Activated T-cell treated with anti-CD3 and anti-CD28 coated beads, Interleukin-2, amount 50 U/mL, for 72 hours (primary cell): ENCODE measurements at regions not wholly inside any gene's neighbourhood (a gene's known extent, or its start where the extent isn't known, plus 50 kb on each side); places are given as distances from the start of the nearest gene placed in this dataset.
A peak's percentile ranks its signal among the peaks of the same experiment; 100 is the strongest.
"Not testable (repeated sequence)": the region's sequence is repeated elsewhere in the genome, so short reads cannot be mapped to it uniquely, and the experiment has no call there.

ENCODE experiments used
- ATAC-seq, 2 donors: fragments of 150-1000 bp; cut with Tn5 transposase; replicated peaks in 1 of 2; 2 replicates each; pipeline ENCODE4 v1.10.0; 2021; ENCODE audit warnings: moderate library complexity in 2 of 2, mild to moderate bottlenecking in 1 of 2
- DNase-seq, 2 donors: peaks; one replicate each; pipeline ENCODE4 v3.0.0; 2021 to 2022; ENCODE audit warnings: mixed read lengths in 1 of 2
- H3K27ac Mint-ChIP-seq: one replicate; pipeline ENCODE4 v1.8.0; 2022; ENCODE audit warnings: mild to moderate bottlenecking, moderate library complexity, mixed read lengths
- H3K27me3 Mint-ChIP-seq: one replicate; pipeline ENCODE4 v1.8.0; 2022; ENCODE audit warnings: low read depth, mixed read lengths
- H3K36me3 Mint-ChIP-seq, 2 donors: one replicate each; pipeline ENCODE4 v1.8.0; 2022; ENCODE audit warnings: mixed read lengths in 2 of 2, mild to moderate bottlenecking in 1 of 2; ENCODE audit not compliant: insufficient read depth in 2 of 2
- H3K4me1 Mint-ChIP-seq: one replicate; pipeline ENCODE4 v1.8.0; 2022; ENCODE audit warnings: low read depth, mixed read lengths
- H3K4me3 Mint-ChIP-seq, 2 donors: one replicate each; pipeline ENCODE4 v1.8.0; 2022; ENCODE audit warnings: mild to moderate bottlenecking in 2 of 2, mixed read lengths in 2 of 2, moderate library complexity in 2 of 2
- H3K9me3 Mint-ChIP-seq, 2 donors: one replicate each; pipeline ENCODE4 v1.8.0; 2022; ENCODE audit warnings: mixed read lengths in 2 of 2

DNA sequence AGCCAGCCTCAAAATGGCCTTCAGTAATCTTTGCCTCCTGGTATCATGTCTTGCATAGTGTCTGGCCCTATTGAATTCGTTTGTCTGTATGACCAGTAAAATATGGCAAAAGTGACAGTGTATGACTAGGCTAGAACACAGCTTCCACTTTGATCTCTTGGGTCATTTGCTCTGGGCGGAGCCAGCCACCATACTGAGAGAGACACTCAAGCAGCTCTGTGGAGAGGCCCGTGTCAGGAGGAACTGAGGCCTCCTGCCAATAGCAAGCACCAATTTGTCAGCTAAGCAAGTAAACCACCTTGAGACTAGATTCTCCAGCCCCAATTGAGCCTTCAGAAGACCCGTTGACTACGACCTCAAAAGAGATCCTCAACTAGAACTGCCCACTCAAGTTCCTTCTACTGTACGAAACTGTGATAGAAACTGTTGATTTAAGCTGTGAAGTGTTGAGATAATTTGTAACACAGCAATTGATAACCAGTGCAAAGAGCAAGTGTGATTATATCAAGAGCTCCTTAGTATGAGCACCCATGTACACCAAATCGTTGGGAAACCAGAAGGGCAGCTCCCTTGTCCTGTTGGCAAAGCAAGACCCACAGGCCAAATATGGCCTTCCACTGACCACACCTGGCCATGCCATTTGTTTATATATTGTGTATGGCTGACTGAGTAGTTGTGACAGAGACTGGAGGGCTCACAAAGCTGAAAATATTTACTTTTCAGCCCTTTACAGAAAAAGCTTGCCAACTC is 52.7 kb upstream of the SERBP1 start:
- H3K27me3 Mint-ChIP-seq: no peaks in the 10 kb centered on the region
- DNase-seq (no peak), ATAC-seq (no peak)
- peaks cover 17% of the 10 kb centered on the region for H3K4me1 Mint-ChIP-seq
- no peaks in the 10 kb centered on the region for H3K9me3 Mint-ChIP-seq
- H3K4me3 Mint-ChIP-seq: no peak overlapping the region
- no peak overlapping the region for H3K27ac Mint-ChIP-seq
- H3K36me3 Mint-ChIP-seq: no peaks in the 10 kb centered on the region

DNA sequence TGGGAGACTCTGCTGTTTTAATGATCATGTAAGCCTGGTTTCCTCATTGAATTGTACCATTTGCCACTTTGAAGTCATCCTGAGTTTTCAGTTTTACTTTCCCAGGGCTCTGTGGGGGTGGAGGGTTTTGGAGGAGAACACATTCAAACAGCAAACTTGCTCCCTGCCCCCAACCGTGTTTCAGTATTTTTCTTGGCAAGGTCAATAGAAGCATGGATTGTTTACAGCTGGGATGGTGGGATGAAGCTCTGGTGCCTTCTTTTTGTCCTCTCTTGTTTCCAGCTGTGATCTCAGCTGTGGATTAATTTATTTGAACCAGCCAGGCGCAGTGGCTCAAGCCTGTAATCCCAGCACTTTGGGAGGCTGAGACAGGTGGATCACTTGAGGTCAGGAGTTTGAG is 54.3 kb upstream of the SERBP1 start:
- no peak overlapping the region for H3K27ac Mint-ChIP-seq
- no peaks in the 10 kb centered on the region for H3K27me3 Mint-ChIP-seq
- no peak for DNase-seq
- H3K4me3 Mint-ChIP-seq: no peak overlapping the region
- no peak for ATAC-seq
- no peaks in the 10 kb centered on the region for H3K36me3 Mint-ChIP-seq
- no peaks in the 10 kb centered on the region for H3K9me3 Mint-ChIP-seq
- peaks cover 3% of the 10 kb centered on the region for H3K4me1 Mint-ChIP-seq

DNA sequence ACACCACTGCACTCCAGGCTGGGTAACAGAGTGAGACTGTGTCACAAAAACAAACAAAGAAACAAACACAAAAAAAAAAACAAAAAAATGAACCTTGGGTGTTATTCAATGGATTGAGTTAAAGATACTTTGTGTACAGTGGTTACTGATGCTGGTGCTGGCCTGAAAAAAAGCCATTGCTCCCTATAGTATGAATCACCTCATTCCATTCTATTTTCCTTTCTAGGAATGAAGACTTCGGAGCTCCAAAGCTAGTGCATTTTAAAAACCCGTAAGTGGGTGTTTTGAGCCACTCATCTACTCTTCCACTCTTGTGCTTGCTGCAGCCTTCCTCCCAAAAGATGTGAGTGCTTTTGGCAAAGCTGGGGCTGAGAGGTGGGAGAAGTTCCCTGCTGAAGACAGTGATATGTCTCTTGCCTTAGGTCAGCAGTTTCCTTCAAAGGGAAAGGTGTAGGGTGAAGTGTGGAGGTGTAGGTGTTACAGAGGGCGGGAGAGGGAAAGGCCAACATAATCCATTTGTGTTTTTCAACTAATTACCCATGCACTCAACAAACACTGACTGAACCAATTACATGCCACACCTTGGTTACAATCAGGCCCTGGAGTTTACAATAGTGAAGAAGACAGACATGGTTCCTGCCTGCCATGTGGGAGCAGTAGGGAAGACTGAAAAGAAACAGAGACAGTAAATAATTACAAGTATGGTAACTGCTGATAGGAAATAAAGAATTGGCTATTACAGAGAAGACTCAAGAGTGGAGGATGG is 55.0 kb upstream of the SERBP1 start:
- H3K36me3 Mint-ChIP-seq: no peaks in the 10 kb centered on the region
- H3K27ac Mint-ChIP-seq: no peak overlapping the region
- no peak overlapping the region for H3K4me3 Mint-ChIP-seq
- no peak for ATAC-seq
- no peak for DNase-seq
- no peaks in the 10 kb centered on the region for H3K4me1 Mint-ChIP-seq
- H3K27me3 Mint-ChIP-seq: no peaks in the 10 kb centered on the region
- H3K9me3 Mint-ChIP-seq: no peaks in the 10 kb centered on the region

DNA sequence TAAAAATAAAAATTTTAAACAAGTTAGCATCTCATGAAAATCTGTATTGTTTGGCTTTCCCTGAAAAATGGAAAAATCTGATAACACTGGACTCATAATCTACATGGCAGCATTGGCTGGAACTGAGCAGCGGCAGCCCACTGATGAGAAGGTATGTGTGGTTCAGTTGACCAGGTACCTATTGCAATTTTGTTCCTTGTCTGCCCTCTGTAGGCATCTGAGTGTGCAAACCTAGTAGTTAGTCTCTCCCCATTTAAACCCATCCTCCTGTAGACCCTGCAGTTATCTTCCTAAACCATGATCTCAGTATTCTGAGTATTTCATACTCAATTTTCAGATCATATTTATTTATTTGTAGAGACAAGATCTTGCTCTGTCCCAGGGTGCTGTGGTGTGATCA is 59.4 kb upstream of the SERBP1 start:
- DNase-seq (peak in 1 of 2 donors; percentile 4), ATAC-seq (peak; percentile 71 to 81)
- Mint-ChIP-seq H3K9me3 (no peaks in the 10 kb centered on the region), H3K4me1 (no peaks in the 10 kb centered on the region), H3K27me3 (no peaks in the 10 kb centered on the region), H3K27ac (no peak overlapping the region), H3K4me3 (no peak overlapping the region), H3K36me3 (no peaks in the 10 kb centered on the region)

DNA sequence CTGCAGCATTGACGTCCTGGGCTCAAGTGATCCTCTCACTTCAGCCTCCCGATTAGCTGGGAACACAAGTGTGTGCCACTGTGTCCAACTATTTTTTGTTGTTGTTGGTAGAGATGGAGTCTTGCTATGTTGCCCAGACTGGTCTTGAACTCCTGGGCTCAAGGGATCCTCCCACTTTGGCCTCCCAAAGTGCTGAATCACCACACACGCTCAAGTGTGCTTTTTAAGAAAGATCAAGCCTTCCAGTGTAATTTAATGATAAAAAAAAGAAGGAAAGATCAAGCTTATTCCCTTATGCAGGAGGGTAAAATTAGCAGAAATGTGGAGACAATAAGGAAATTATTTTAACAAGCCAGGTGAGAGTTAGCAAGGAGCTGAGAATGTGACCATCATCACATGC is 61.1 kb upstream of the SERBP1 start:
- Mint-ChIP-seq H3K27ac (no peak overlapping the region), H3K9me3 (no peaks in the 10 kb centered on the region), H3K4me1 (no peaks in the 10 kb centered on the region), H3K4me3 (no peak overlapping the region), H3K27me3 (no peaks in the 10 kb centered on the region), H3K36me3 (no peaks in the 10 kb centered on the region)
- DNase-seq (no peak), ATAC-seq (no peak)

DNA sequence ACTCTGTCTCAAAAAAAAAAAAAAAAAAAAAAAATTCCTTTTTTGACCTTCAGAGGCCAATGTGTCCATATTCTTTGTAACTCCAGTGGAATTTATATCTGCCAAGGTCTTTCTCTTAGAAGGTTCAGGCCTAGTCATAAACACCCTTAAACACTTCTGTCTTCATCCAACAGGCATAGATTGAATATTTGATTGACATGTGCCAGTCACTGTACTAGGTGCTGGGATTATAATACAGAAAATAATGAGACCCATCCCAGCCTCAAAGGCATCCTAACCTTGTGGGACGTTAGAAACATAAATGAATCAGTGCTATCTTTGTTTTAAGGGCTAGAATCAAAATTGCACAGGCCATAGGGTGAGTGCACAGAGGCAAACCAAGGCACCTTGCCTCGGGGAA is 62.9 kb upstream of the SERBP1 start:
- no peaks in the 10 kb centered on the region for H3K36me3 Mint-ChIP-seq
- no peaks in the 10 kb centered on the region for H3K27me3 Mint-ChIP-seq
- ATAC-seq (no peak), DNase-seq (no peak)
- no peak overlapping the region for H3K27ac Mint-ChIP-seq
- H3K4me1 Mint-ChIP-seq: no peaks in the 10 kb centered on the region
- H3K4me3 Mint-ChIP-seq: no peak overlapping the region
- no peaks in the 10 kb centered on the region for H3K9me3 Mint-ChIP-seq

DNA sequence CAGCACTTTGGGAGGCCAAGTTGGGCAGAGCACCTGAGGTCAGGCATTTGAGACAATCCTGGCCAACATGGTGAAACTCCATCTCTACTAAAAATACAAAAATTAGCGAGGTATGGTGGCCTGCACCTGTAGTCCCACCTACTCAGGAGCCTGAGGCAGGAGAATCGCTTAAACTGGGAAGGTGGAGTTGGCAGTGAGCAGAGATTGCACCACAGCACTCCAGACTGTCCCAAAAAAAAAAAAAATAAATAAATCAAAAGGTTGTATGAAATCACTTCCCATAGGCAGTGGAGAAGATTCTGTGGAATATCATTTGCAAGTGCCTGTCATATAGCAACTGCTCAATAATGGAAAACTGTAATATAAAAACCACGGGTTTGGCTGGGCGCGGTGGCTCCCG is 65.1 kb upstream of the SERBP1 start:
- DNase-seq: no peak
- Mint-ChIP-seq H3K9me3 (no peaks in the 10 kb centered on the region), H3K4me1 (peaks cover 2% of the 10 kb centered on the region), H3K36me3 (no peaks in the 10 kb centered on the region), H3K27me3 (no peaks in the 10 kb centered on the region), H3K4me3 (no peak overlapping the region), H3K27ac (no peak overlapping the region)
- ATAC-seq: no peak

DNA sequence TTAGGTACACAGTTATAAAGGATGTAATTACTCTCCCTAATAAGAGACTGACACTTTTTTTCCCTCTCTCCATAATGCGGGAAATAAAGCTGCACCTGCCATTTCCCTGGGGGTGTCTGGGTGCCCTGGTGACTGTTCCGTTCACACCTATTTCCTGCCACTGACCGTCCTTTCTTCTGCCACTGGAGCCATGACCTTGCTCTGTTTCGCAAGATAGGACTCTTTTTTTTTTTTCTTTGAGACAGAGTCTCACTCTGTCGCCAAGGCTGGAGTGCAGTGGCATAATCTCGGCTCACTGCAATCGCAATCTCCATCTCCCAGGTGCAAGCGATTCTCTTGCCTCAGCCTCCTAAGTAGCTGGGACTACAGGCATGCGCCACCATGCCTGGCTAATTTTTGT is 66.1 kb upstream of the SERBP1 start:
- Mint-ChIP-seq H3K9me3 (no peaks in the 10 kb centered on the region), H3K36me3 (no peaks in the 10 kb centered on the region), H3K27ac (no peak overlapping the region), H3K27me3 (no peaks in the 10 kb centered on the region), H3K4me1 (peaks cover 7% of the 10 kb centered on the region), H3K4me3 (no peak overlapping the region)
- no peak for DNase-seq
- ATAC-seq: no peak

DNA sequence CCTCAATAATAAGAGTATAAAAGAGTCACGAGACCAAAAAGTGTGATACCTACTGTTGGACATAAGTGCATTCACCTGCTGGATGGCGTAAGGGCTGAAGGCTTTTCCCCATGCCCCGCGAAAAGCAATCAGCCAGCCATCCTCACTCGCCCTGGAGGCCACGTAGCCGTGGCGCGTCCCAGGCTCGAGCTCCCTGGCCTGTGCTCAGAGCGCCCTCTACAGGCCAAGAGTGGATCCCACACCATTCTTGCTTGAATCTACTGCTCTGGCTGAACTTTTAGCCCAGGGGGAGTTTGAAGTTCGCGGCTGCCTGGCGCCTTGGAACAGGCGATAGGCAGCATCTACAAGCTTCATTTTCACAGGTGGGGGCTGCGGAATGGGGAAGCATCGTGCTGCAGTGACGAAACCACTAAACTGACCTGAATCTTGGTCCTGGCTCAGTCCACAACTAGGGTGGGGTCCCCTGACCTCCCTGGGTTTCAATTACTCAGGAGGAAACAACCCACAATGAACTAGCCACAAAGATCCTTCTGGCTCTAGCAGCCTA is 70.3 kb upstream of the SERBP1 start:
- Mint-ChIP-seq H3K4me1 (peaks cover 13% of the 10 kb centered on the region), H3K36me3 (no peaks in the 10 kb centered on the region), H3K4me3 (peak overlapping the region; percentile 32 to 70), H3K27me3 (peaks cover 13% of the 10 kb centered on the region), H3K27ac (no peak overlapping the region), H3K9me3 (no peaks in the 10 kb centered on the region)
- ATAC-seq (peak; percentile 100), DNase-seq (peak; percentile 87 to 91)

DNA sequence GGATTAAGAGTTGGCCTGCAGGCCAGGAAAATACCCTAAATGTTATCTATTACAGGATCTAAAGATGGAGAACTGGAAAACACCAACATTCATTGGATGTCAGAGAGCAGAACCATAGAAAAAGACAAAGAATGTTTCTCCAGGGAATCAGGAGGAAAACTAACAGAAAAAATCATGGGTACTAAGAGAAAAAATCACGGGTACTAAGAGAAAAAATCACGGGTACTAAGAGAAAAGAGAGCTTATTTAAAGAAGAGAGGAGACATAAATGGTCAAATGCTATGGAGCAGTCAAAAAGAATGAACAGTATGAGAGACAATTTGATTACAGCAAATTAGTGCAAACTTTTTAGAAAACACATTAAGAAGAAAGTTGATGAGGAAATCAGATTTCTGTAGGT is 73.8 kb upstream of the SERBP1 start:
- Mint-ChIP-seq H3K4me3 (no peak overlapping the region), H3K27ac (no peak overlapping the region), H3K9me3 (no peaks in the 10 kb centered on the region), H3K36me3 (no peaks in the 10 kb centered on the region), H3K4me1 (peaks cover 13% of the 10 kb centered on the region), H3K27me3 (peaks cover 13% of the 10 kb centered on the region)
- no peak for DNase-seq
- ATAC-seq: no peak

DNA sequence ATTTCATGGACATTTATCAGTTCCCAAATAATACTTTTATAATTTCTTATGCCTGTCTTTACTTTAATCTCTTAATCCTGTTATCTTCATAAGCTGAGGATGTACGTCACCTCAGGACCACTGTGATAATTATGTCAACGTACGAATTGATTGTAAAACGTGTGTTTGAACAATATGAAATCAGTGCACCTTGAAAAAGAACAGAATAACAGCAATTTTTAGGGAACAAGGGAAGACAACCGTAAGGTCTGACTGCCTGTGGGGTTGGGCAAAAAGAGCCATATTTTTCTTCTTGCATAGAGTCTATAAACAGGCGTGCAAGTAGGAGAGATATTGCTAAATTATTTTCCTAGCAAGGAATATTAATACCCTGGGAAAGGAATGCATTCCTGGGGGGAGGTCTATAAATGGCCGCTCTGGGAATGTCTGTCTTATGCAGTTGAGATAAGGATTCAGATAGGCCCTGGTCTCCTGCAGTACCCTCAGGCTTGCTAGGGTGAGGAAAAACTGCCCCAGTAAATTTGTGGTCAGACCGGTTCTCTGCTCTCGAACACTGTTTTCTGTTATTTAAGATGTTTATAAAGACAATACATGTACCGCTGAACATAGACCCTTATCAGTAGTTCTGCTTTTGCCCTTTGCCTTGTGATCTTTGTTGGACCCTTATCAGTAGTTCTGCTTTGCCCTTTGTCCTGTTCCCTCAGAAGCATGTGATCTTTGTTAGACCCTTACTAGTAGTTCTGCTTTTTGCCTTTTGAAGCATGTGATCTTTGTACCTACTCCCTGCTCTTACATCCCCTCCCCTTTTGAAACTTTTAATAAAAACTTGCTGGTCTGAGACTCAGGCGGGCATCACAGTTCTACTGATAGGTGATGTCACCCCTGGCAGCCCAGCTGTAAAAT is 83.4 kb upstream of the SERBP1 start:
- H3K27me3 Mint-ChIP-seq, H3K36me3 Mint-ChIP-seq, H3K27ac Mint-ChIP-seq, DNase-seq, ATAC-seq, H3K4me3 Mint-ChIP-seq, H3K4me1 Mint-ChIP-seq: not testable (repeated sequence)
- H3K9me3 Mint-ChIP-seq: peaks cover 7 to 10% of the 10 kb centered on the region in 2 donors

DNA sequence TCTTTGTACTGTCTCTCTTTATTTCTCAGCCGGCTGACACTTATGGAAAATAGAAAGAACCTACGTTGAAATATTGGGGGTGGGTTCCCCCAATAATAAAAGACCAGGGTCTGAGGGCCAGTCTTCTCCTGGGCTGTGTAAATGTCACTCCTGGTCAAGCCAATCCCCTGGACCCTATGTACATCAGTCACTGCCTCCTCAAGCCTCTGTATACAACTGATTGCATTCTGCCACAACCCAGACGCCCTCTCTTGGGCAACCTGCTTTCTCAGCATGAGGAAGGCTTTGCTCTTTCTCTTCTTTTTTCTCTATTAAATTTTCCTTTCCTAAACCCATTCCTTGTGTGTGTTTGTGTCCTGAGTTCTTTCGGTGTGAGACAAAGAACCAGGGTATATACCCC is 84.1 kb upstream of the SERBP1 start:
- Mint-ChIP-seq H3K36me3 (peaks cover 2% of the 10 kb centered on the region in 2 donors), H3K27ac (no peak overlapping the region), H3K4me3 (no peak overlapping the region), H3K9me3 (peaks cover 5 to 8% of the 10 kb centered on the region in 2 donors), H3K4me1 (no peaks in the 10 kb centered on the region), H3K27me3 (peaks cover 10% of the 10 kb centered on the region)
- no peak for ATAC-seq
- DNase-seq: no peak

DNA sequence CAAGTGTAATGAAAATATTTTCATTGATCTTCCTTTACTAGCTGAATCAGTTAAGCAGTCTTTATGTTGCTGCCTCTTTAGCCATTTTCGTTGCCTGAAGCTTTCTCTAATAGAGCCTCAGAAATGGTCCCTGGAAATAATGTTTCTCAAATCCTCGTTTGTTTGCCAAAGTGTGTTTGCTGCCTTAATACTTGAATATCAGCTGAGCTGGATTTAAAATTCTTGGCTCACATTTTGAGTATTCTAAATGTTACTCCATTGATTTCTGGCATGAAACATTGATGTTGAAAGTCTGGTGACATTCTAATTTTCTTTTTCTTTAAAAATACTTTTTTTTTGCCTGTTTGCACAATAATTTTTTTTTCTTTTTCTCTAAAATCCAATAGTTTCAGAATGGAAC is 84.6 kb upstream of the SERBP1 start:
- Mint-ChIP-seq H3K4me1 (no peaks in the 10 kb centered on the region), H3K36me3 (peaks cover 2% of the 10 kb centered on the region in 2 donors), H3K4me3 (no peak overlapping the region), H3K27me3 (peaks cover 10% of the 10 kb centered on the region), H3K9me3 (peaks cover 4 to 6% of the 10 kb centered on the region in 2 donors), H3K27ac (no peak overlapping the region)
- no peak for ATAC-seq
- no peak for DNase-seq
